Trophoblast cell (in vitro differentiated cells and primary cell): ENCODE measurements at regions not wholly inside any gene's neighbourhood (a gene's known extent, or its start where the extent isn't known, plus 50 kb on each side); places are given as distances from the start of the nearest gene placed in this dataset.

Source experiments
- DNase-seq, 2 donors: peaks; one replicate each; pipeline ENCODE4 v3.0.0-alpha.2; 2016
- H2AFZ ChIP-seq: 2 replicates; pipeline ENCODE4 v1.6.1; 2013; ENCODE audit warnings: low read length, moderate library complexity, mild to moderate bottlenecking; ENCODE audit not compliant: insufficient read depth, poor library complexity
- H2AK5ac ChIP-seq: 2 replicates; pipeline ENCODE4 v1.6.1; 2013; ENCODE audit warnings: mild to moderate bottlenecking, low read length
- H2BK120ac ChIP-seq: 2 replicates; pipeline ENCODE4 v1.6.1; 2013; ENCODE audit warnings: low read length, mild to moderate bottlenecking, moderate library complexity; ENCODE audit not compliant: insufficient read depth, poor library complexity
- H2BK12ac ChIP-seq: 2 replicates; pipeline ENCODE4 v1.6.1; 2013; ENCODE audit warnings: mild to moderate bottlenecking, low read length, moderate library complexity
- H2BK5ac ChIP-seq: 2 replicates; pipeline ENCODE4 v1.6.1; 2013; ENCODE audit warnings: low read length, low read depth, moderate library complexity, mild to moderate bottlenecking; ENCODE audit not compliant: poor library complexity
- H3K14ac ChIP-seq: 2 replicates; pipeline ENCODE4 v1.6.1; 2013; ENCODE audit warnings: mild to moderate bottlenecking, low read length
- H3K18ac ChIP-seq: 2 replicates; pipeline ENCODE4 v1.6.1; 2013; ENCODE audit warnings: mild to moderate bottlenecking, low read length
- H3K23ac ChIP-seq: 2 replicates; pipeline ENCODE4 v1.6.1; 2013; ENCODE audit warnings: low read length
- H3K27ac ChIP-seq: 2 replicates; pipeline ENCODE4 v1.5.1; 2013; ENCODE audit warnings: low read depth, mild to moderate bottlenecking, inconsistent platforms, low read length, moderate library complexity
- H3K27me3 ChIP-seq: 2 replicates; pipeline ENCODE4 v1.6.1; 2013; ENCODE audit warnings: inconsistent platforms, mild to moderate bottlenecking, low read length, moderate library complexity; ENCODE audit not compliant: insufficient read depth
- H3K36me3 ChIP-seq, 2 experiments: 1 replicate in 1 of 2; 2 replicates in 1 of 2; pipeline ENCODE4 v1.6.1; 2013; ENCODE audit warnings: low read length in 2 of 2, mild to moderate bottlenecking in 2 of 2, moderate library complexity in 1 of 2; ENCODE audit not compliant: insufficient read depth in 2 of 2, control insufficient read depth in 1 of 2
- H3K4ac ChIP-seq: 2 replicates; pipeline ENCODE4 v1.6.1; 2013; ENCODE audit warnings: low read depth, mild to moderate bottlenecking, low read length, moderate library complexity
- H3K4me1 ChIP-seq, 2 experiments: 1 replicate in 1 of 2; 2 replicates in 1 of 2; pipeline ENCODE4 v1.6.1; 2013; ENCODE audit warnings: low read length in 2 of 2, mild to moderate bottlenecking in 2 of 2, moderate library complexity in 1 of 2; ENCODE audit not compliant: insufficient read depth in 2 of 2, control insufficient read depth in 1 of 2
- H3K4me2 ChIP-seq: 2 replicates; pipeline ENCODE4 v1.6.1; 2013; ENCODE audit warnings: inconsistent platforms, mild to moderate bottlenecking, low read length, moderate library complexity
- H3K4me3 ChIP-seq: 2 replicates; pipeline ENCODE4 v1.5.1; 2013; ENCODE audit warnings: mild to moderate bottlenecking, low read depth, low read length, inconsistent platforms
- H3K79me1 ChIP-seq: one replicate; pipeline ENCODE4 v1.6.1; 2013; ENCODE audit warnings: low read length
- H3K79me2 ChIP-seq: 2 replicates; pipeline ENCODE4 v1.6.1; 2013; ENCODE audit warnings: low read length, mild to moderate bottlenecking; ENCODE audit not compliant: control insufficient read depth, insufficient read depth, poor library complexity
- H3K9ac ChIP-seq: 2 replicates; pipeline ENCODE4 v1.6.1; 2013; ENCODE audit warnings: mild to moderate bottlenecking, low read length
- H3K9me3 ChIP-seq: 2 replicates; pipeline ENCODE4 v1.6.1; 2013; ENCODE audit warnings: low read depth, mild to moderate bottlenecking, control low read depth, inconsistent platforms, low read length; ENCODE audit not compliant: insufficient read depth
- H4K12ac ChIP-seq: 2 replicates; pipeline ENCODE4 v1.6.1; 2013; ENCODE audit warnings: low read depth, mild to moderate bottlenecking, low read length, moderate library complexity
- H4K8ac ChIP-seq: 2 replicates; pipeline ENCODE4 v1.6.1; 2013; ENCODE audit warnings: low read depth, mild to moderate bottlenecking, low read length, moderate library complexity
- H4K91ac ChIP-seq: one replicate; pipeline ENCODE4 v1.6.1; 2013; ENCODE audit warnings: low read depth, mild to moderate bottlenecking, low read length, moderate library complexity
- whole genome bisulfite sequencing: extraction: QIAGEN DNeasy Blood & Tissue Kit; methylation state at CpG from one replicate; pipeline ENCODE4 v1.1.7; 2013; ENCODE audit warnings: missing lambda C conversion rate; ENCODE audit not compliant: insufficient read length, insufficient coverage; ENCODE audit errors: extremely low coverage; 5-methylcytosine and 5-hydroxymethylcytosine counted together

DNA sequence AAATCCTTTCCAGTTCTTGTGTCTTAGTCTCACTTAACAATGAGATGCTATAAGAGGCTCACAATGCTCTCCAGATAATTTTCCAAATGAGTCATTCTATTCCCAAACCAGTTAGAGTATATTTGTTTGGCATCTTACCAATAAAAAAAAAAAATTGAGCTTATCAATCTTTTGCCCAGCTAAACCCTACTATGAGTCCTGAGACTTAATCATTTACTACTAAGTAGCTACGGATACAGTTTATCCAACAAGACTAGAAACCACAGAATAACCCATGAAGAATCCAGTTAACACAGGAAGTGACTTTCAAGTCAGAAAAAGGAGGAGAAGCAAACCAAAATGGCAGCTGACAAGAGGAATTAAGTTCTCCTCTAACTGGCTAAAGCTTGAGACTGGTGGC lies 330.3 kb upstream of the XYLT1 start:
- no peak overlapping the region for H4K8ac ChIP-seq
- H3K9me3 ChIP-seq: no peaks in the 10 kb centered on the region
- H2BK12ac ChIP-seq: no peak overlapping the region
- no peak overlapping the region for H2AK5ac ChIP-seq
- DNase-seq: no peak
- no peak overlapping the region for H2BK5ac ChIP-seq
- no peak overlapping the region for H4K12ac ChIP-seq
- no peaks in the 10 kb centered on the region for H3K27me3 ChIP-seq
- H4K91ac ChIP-seq: no peak overlapping the region
- no peak overlapping the region for H2BK120ac ChIP-seq
- no peaks in the 10 kb centered on the region for H3K36me3 ChIP-seq
- H3K9ac ChIP-seq: no peak overlapping the region
- no peak overlapping the region for H3K27ac ChIP-seq
- no peak overlapping the region for H3K14ac ChIP-seq
- H3K18ac ChIP-seq: no peak overlapping the region
- H2AFZ ChIP-seq: no peak overlapping the region
- no peak overlapping the region for H3K4me3 ChIP-seq
- no peaks in the 10 kb centered on the region for H3K79me1 ChIP-seq
- H3K4me1 ChIP-seq: no peaks in the 10 kb centered on the region
- H3K79me2 ChIP-seq: no peaks in the 10 kb centered on the region
- WGBS: no CpG with 5 or more reads among the region's 1 CpG
- H3K4me2 ChIP-seq: no peak overlapping the region
- H3K23ac ChIP-seq: no peak overlapping the region
- H3K4ac ChIP-seq: no peak overlapping the region

DNA sequence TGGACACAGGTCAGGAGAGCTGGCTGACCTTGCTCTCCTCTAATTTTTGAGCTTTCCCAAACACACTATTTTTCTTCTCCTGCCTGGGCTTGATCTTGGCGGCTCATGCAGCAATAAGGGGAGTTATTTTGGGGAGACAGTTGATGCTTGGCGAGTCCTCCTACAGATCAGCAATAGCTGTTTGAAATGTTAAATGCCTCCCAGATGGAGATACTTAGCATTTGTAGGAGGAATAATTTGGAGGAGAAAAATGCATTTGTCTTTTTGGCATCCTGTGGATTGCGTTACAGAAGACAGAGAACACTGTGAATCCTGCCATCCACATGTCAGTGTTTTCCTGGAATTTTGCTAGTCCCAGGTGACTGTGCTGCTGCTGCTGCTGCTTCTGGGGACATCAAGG lies 328.0 kb upstream of the XYLT1 start:
- no peak overlapping the region for H2BK5ac ChIP-seq
- H2AFZ ChIP-seq: no peak overlapping the region
- WGBS: no CpG with 5 or more reads among the region's 3 CpGs
- H3K27me3 ChIP-seq: no peaks in the 10 kb centered on the region
- H3K23ac ChIP-seq: no peak overlapping the region
- H2BK12ac ChIP-seq: no peak overlapping the region
- no peaks in the 10 kb centered on the region for H3K79me1 ChIP-seq
- DNase-seq: no peak
- no peak overlapping the region for H4K8ac ChIP-seq
- H3K79me2 ChIP-seq: no peaks in the 10 kb centered on the region
- no peak overlapping the region for H3K18ac ChIP-seq
- no peaks in the 10 kb centered on the region for H3K4me1 ChIP-seq
- no peak overlapping the region for H4K91ac ChIP-seq
- no peak overlapping the region for H3K4me3 ChIP-seq
- H2AK5ac ChIP-seq: no peak overlapping the region
- no peak overlapping the region for H2BK120ac ChIP-seq
- H3K27ac ChIP-seq: no peak overlapping the region
- no peak overlapping the region for H3K14ac ChIP-seq
- no peak overlapping the region for H3K4ac ChIP-seq
- no peaks in the 10 kb centered on the region for H3K9me3 ChIP-seq
- no peak overlapping the region for H4K12ac ChIP-seq
- H3K4me2 ChIP-seq: peak overlapping the region; percentile 34
- no peak overlapping the region for H3K9ac ChIP-seq
- H3K36me3 ChIP-seq: no peaks in the 10 kb centered on the region

GRCh38 chr16:17793354-17793753 lies 322.6 kb upstream of the XYLT1 start:
- no peak overlapping the region for H2AK5ac ChIP-seq
- H4K8ac ChIP-seq: no peak overlapping the region
- no peak overlapping the region for H4K12ac ChIP-seq
- H3K27me3 ChIP-seq: no peaks in the 10 kb centered on the region
- H4K91ac ChIP-seq: no peak overlapping the region
- no peaks in the 10 kb centered on the region for H3K79me2 ChIP-seq
- H3K4me1 ChIP-seq: no peaks in the 10 kb centered on the region
- no peak overlapping the region for H3K4me2 ChIP-seq
- no peak overlapping the region for H3K9ac ChIP-seq
- no peaks in the 10 kb centered on the region for H3K9me3 ChIP-seq
- H2BK12ac ChIP-seq: no peak overlapping the region
- no peak overlapping the region for H3K18ac ChIP-seq
- no peak overlapping the region for H3K14ac ChIP-seq
- H3K36me3 ChIP-seq: no peaks in the 10 kb centered on the region
- no peak overlapping the region for H3K27ac ChIP-seq
- H2BK5ac ChIP-seq: no peak overlapping the region
- H3K23ac ChIP-seq: no peak overlapping the region
- WGBS: no CpG with 5 or more reads among the region's 1 CpG
- H3K79me1 ChIP-seq: no peaks in the 10 kb centered on the region
- H2AFZ ChIP-seq: no peak overlapping the region
- DNase-seq: no peak
- no peak overlapping the region for H2BK120ac ChIP-seq
- H3K4ac ChIP-seq: no peak overlapping the region
- no peak overlapping the region for H3K4me3 ChIP-seq

DNA sequence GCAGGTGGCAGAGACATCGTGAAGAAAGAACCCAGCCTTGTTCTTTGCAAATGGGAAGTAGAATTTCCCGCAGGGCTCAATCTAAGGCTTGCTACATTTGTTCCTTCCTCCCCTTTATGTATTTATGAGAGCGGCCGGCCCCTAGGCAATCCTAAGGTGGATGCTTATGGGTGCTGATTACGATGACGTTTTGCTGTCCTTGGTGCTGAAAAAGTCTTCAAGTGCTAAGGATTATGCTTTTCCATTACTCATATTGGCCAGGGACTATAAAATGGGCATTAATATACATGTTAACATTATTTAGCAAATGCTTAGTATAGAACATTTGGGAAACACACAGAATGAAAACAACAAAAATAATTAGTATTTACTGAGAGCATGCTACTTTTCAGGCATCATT lies 313.3 kb upstream of the XYLT1 start:
- Histone ChIP-seq H3K9ac (no peak overlapping the region), H3K18ac (no peak overlapping the region), H3K4me3 (no peak overlapping the region), H2BK120ac (no peak overlapping the region), H3K36me3 (no peaks in the 10 kb centered on the region), H3K9me3 (no peaks in the 10 kb centered on the region), H4K8ac (no peak overlapping the region), H3K4me1 (no peaks in the 10 kb centered on the region), H3K14ac (no peak overlapping the region), H2BK12ac (no peak overlapping the region), H2BK5ac (no peak overlapping the region), H3K27ac (no peak overlapping the region), H3K4ac (no peak overlapping the region), H3K4me2 (no peak overlapping the region), H3K79me1 (no peaks in the 10 kb centered on the region), H3K23ac (no peak overlapping the region), H2AK5ac (no peak overlapping the region), H4K91ac (no peak overlapping the region), H3K27me3 (no peaks in the 10 kb centered on the region), H3K79me2 (no peaks in the 10 kb centered on the region), H2AFZ (no peak overlapping the region), H4K12ac (no peak overlapping the region)
- WGBS: no CpG with 5 or more reads among the region's 6 CpGs
- DNase-seq: peak; percentile 35 to 54
